HCT116 (cell line): ENCODE measurements at regions not wholly inside any gene's neighbourhood (a gene's known extent, or its start where the extent isn't known, plus 50 kb on each side); places are given as distances from the start of the nearest gene placed in this dataset. TPM values are rescaled to one million over a fixed set of nuclear protein-coding genes. Genes with fewer than 3 reads are reported as not detected.

Source experiments
- ATAC-seq: fragments of 200-7000 bp; cut with Tn5 transposase; 2 replicates; pipeline ENCODE4 v1.9.1; 2020; ENCODE audit warnings: mild to moderate bottlenecking, moderate library complexity
- BruUV-seq: library from RNA; stranded (reverse); fragments of 400-500 nt; replicated peaks from 2 replicates; lab custom pipeline; 2021; lab: Mats Ljungman, UMichigan
- CTCF ChIA-PET: fragments of 300-600 bp; sonication (Branson Sonifier 250); formaldehyde crosslinking; loops from one replicate; lab custom pipeline; 2021; ENCODE audit warnings: antibody characterized with exemption; lab: Charles Lee
- POLR2A ChIA-PET: fragments of 300-600, 350-600 bp; sonication (Branson Sonifier 250); formaldehyde crosslinking; loops from one replicate; lab custom pipeline; 2021; ENCODE audit warnings: antibody characterized with exemption; lab: Charles Lee
- RAD21 ChIA-PET, 2 experiments: fragments of 300-600 bp; sonication (Branson Sonifier 250); formaldehyde crosslinking; loops; one replicate each; lab custom pipeline; 2023; ENCODE audit warnings: low total read pairs in 2 of 2; ENCODE audit not compliant: uncharacterized antibody in 2 of 2, unreplicated experiment in 2 of 2, low non-redundant PET in 1 of 2; lab: Charles Lee
- DNase-seq: peaks from one replicate; pipeline ENCODE4 v3.0.0-alpha.2; 2010; ENCODE audit warnings: low read depth, low spot score
- H2AFZ ChIP-seq: fragments of 200-600 bp; shearing (Covaris generic), sonication (generic); 2 replicates; pipeline ENCODE4 v1.6.1; 2017; ENCODE audit warnings: low read depth, mixed run types, mixed read lengths, antibody characterized with exemption, low read length; ENCODE audit not compliant: poor library complexity, severe bottlenecking
- H3K27ac ChIP-seq: 2 replicates; pipeline ENCODE4 v1.5.1; 2012; ENCODE audit warnings: low read depth, low read length
- H3K27me3 ChIP-seq: fragments of 200-600 bp; sonication (generic); 2 replicates; pipeline ENCODE4 v1.6.1; 2016; ENCODE audit warnings: mixed run types, low read length, mixed read lengths; ENCODE audit not compliant: insufficient read depth
- H3K36me3 ChIP-seq, 2 experiments: fragments of 200-500 bp in 1 of 2; fragments of 200-600 bp in 1 of 2; sonication (Bioruptor generic) in 1 of 2; sonication (generic) in 1 of 2; 2 replicates each; pipeline versions ENCODE4 v1.5.1 to v1.6.1; 2014 to 2016; ENCODE audit warnings: low read length in 2 of 2, inconsistent platforms in 1 of 2, mixed read lengths in 1 of 2, mixed run types in 1 of 2; ENCODE audit not compliant: insufficient read depth in 2 of 2, control insufficient read depth in 1 of 2
- H3K4me1 ChIP-seq, 2 experiments: fragments of 200-600 bp in 1 of 2; sonication (generic) in 1 of 2; 2 replicates each; pipeline versions ENCODE4 v1.5.1 to v1.6.1; 2012 to 2017; ENCODE audit warnings: low read length in 2 of 2, inconsistent platforms in 1 of 2, mild to moderate bottlenecking in 1 of 2, mixed read lengths in 1 of 2, mixed run types in 1 of 2, moderate library complexity in 1 of 2; ENCODE audit not compliant: insufficient read depth in 2 of 2, control insufficient read depth in 1 of 2
- H3K4me2 ChIP-seq: fragments of 200-600 bp; sonication (generic); 2 replicates; pipeline ENCODE4 v1.6.1; 2017; ENCODE audit warnings: mixed run types, low read length, mixed read lengths
- H3K4me3 ChIP-seq, 2 experiments: fragments of 200-600 bp in 1 of 2; sonication (generic) in 1 of 2; replicated peaks in 1 of 2; 2 replicates each; pipeline ENCODE4 v1.5.1; 2011 to 2016; ENCODE audit warnings: low read length in 2 of 2, control low read depth in 1 of 2, low read depth in 1 of 2, mild to moderate bottlenecking in 1 of 2, mixed read lengths in 1 of 2, mixed run types in 1 of 2
- H3K79me2 ChIP-seq: fragments of 200-600 bp; sonication (generic); 2 replicates; pipeline ENCODE4 v1.6.1; 2017; ENCODE audit warnings: mild to moderate bottlenecking, mixed run types, low read length, moderate library complexity, mixed read lengths; ENCODE audit not compliant: insufficient read depth
- H3K9ac ChIP-seq: fragments of 200-600 bp; sonication (generic); 2 replicates; pipeline ENCODE4 v1.6.1; 2016; ENCODE audit warnings: low read length, mixed read lengths
- H3K9me2 ChIP-seq: fragments of 200-600 bp; sonication (generic), shearing (Covaris generic); 2 replicates; pipeline ENCODE4 v1.6.1; 2017; ENCODE audit warnings: mixed run types, mild to moderate bottlenecking, moderate library complexity; ENCODE audit not compliant: insufficient read depth
- H3K9me3 ChIP-seq, 2 experiments: fragments of 200-500 bp in 1 of 2; fragments of 200-600 bp in 1 of 2; sonication (Bioruptor generic) in 1 of 2; sonication (generic) in 1 of 2; 2 replicates each; pipeline ENCODE4 v1.6.1; 2014 to 2017; ENCODE audit warnings: low read length in 2 of 2, mixed read lengths in 2 of 2, inconsistent platforms in 1 of 2, low read depth in 1 of 2, mild to moderate bottlenecking in 1 of 2, mixed run types in 1 of 2, moderate library complexity in 1 of 2; ENCODE audit not compliant: control insufficient read depth in 1 of 2, insufficient read depth in 1 of 2
- H4K20me1 ChIP-seq: fragments of 200-600 bp; sonication (generic), shearing (Covaris generic); 2 replicates; pipeline ENCODE4 v1.6.1; 2017; ENCODE audit warnings: mixed run types, mild to moderate bottlenecking, moderate library complexity; ENCODE audit not compliant: insufficient read depth
- ATF3 ChIP-seq: IDR thresholded peaks from 2 replicates; pipeline ENCODE4 v1.6.1; 2012
- CBX3 ChIP-seq: IDR thresholded peaks from 2 replicates; pipeline ENCODE4 v1.6.1; 2012; ENCODE audit warnings: low read depth
- EGR1 ChIP-seq: IDR thresholded peaks from 2 replicates; pipeline ENCODE4 v1.6.1; 2012; ENCODE audit warnings: low read depth
- EZH2phosphoT487 ChIP-seq: fragments of 200-600 bp; IDR thresholded peaks from 2 replicates; pipeline ENCODE4 v1.6.1; 2018; ENCODE audit warnings: antibody characterized with exemption, borderline replicate concordance
- FOSL1 ChIP-seq: IDR thresholded peaks from 2 replicates; pipeline ENCODE4 v1.6.1; 2012; ENCODE audit warnings: low read depth
- JUND ChIP-seq: IDR thresholded peaks from 2 replicates; pipeline ENCODE4 v1.6.1; 2012
- MAX ChIP-seq: IDR thresholded peaks from 2 replicates; pipeline ENCODE4 v1.6.1; 2012
- POLR2A ChIP-seq: IDR thresholded peaks from 2 replicates; pipeline ENCODE4 v1.7.0; 2011; ENCODE audit warnings: borderline replicate concordance; ENCODE audit not compliant: insufficient read depth, insufficient read length; ENCODE audit errors: extremely low read depth
- POLR2AphosphoS5 ChIP-seq: IDR thresholded peaks from 2 replicates; pipeline ENCODE4 v1.6.1; 2011; ENCODE audit warnings: mild to moderate bottlenecking, low read depth, low read length, moderate library complexity
- RAD21 ChIP-seq: IDR thresholded peaks from 2 replicates; pipeline ENCODE4 v1.6.1; 2012; ENCODE audit warnings: low read depth, mild to moderate bottlenecking
- REST ChIP-seq: IDR thresholded peaks from 2 replicates; pipeline ENCODE4 v1.6.1; 2012; ENCODE audit warnings: low read depth
- SP1 ChIP-seq: IDR thresholded peaks from 2 replicates; pipeline ENCODE4 v1.6.1; 2012; ENCODE audit warnings: low read depth
- SRF ChIP-seq: IDR thresholded peaks from 2 replicates; pipeline ENCODE4 v1.6.1; 2012; ENCODE audit warnings: low read depth
- TCF7L2 ChIP-seq: IDR thresholded peaks from 2 replicates; pipeline ENCODE4 v1.7.0; 2011; ENCODE audit warnings: borderline replicate concordance, inconsistent platforms; ENCODE audit not compliant: insufficient read depth, insufficient read length; ENCODE audit errors: extremely low read depth
- YY1 ChIP-seq: IDR thresholded peaks from 2 replicates; pipeline ENCODE4 v1.6.1; 2011; ENCODE audit warnings: low read length, low read depth, moderate library complexity, mild to moderate bottlenecking; ENCODE audit not compliant: insufficient replicate concordance; ENCODE audit errors: extremely low read depth
- ZNF274 ChIP-seq: fragments of 200-500 bp; sonication (Bioruptor generic); IDR thresholded peaks from 2 replicates; pipeline ENCODE4 v1.6.1; 2014; ENCODE audit warnings: mild to moderate bottlenecking, low read depth, low read length, inconsistent platforms
- intact Hi-C: fragments of 100-400 bp; cut with micrococcal nuclease; formaldehyde crosslinking; loops from 2 replicates; pipeline ENCODE4 v1.10.0; 2022
- microRNA counts: library from miRNA; unstranded; fragments of <30 nt; microRNA quantifications from one replicate; lab custom pipeline; 2015
- microRNA-seq: library from miRNA; unstranded; fragments of <30 nt; microRNA quantifications from one replicate; pipeline ENCODE4, GENCODE V29; 2016; ENCODE audit warnings: borderline number of aligned reads

GRCh38 chr18:28236487-28236886, 59.6 kb upstream of the CDH2 start:
- Histone ChIP-seq H3K9me3 (no peaks in the 10 kb centered on the region; a peak in 1 of 4 replicates), H3K4me2 (no peak overlapping the region), H3K79me2 (no peaks in the 10 kb centered on the region), H3K9ac (no peak overlapping the region), H3K27me3 (no peaks in the 10 kb centered on the region), H4K20me1 (no peaks in the 10 kb centered on the region), H3K36me3 (no peaks in the 10 kb centered on the region), H3K4me1 (no peaks in the 10 kb centered on the region), H3K27ac (no peak overlapping the region), H2AFZ (no peak overlapping the region), H3K4me3 (no peak overlapping the region), H3K9me2 (no peaks in the 10 kb centered on the region)
- POLR2A ChIA-PET = no interaction called here
- BruUV-seq = no TSS peak
- RAD21 ChIA-PET = no interaction called here
- intact Hi-C loops = no loop called here
- TF ChIP-seq CBX3 (no peak), REST (no peak), YY1 (no peak), EZH2phosphoT487 (no peak), TCF7L2 (no peak), ATF3 (no peak), FOSL1 (no peak), SRF (no peak), RAD21 (no peak), ZNF274 (no peak), SP1 (no peak), MAX (no peak), POLR2AphosphoS5 (no peak), POLR2A (no peak), JUND (no peak), EGR1 (no peak)
- DNase-seq (no peak), ATAC-seq (no peak)
- CTCF ChIA-PET = no interaction called here

MicroRNAs in the stretch of these regions (microRNA counts, 767-probe panel; counts per million panel counts)
- microRNA hsa-miR-302f (lab: Ali Mortazavi, UCI) = not detected

Small RNAs in the stretch of these regions (microRNA-seq; reads per million reads assigned to microRNA genes)
- not detected for gene MIR302F
